ENCODE measurements at regions not wholly inside any gene's neighbourhood (a gene's known extent, or its start where the extent isn't known, plus 50 kb on each side); places are given as distances from the start of the nearest gene placed in this dataset.

GRCh38 chr11:119906376-119906775 lies 177.4 kb upstream of the NECTIN1 start:
- DNase-seq (ENCODE audit: low read depth), result no peak

- no peak for DNase-seq (ENCODE audit: low read depth)
These were observed 176.2 kb upstream of the NECTIN1 start for GRCh38 chr11:119905162-119905561.

- DNase-seq (ENCODE audit: low read depth), result no peak
These were observed 175.6 kb upstream of the NECTIN1 start for GRCh38 chr11:119904531-119905035.

- no peak for DNase-seq (ENCODE audit: low read depth)
These were observed 174.8 kb upstream of the NECTIN1 start for GRCh38 chr11:119903821-119904220.

- no peak for DNase-seq (ENCODE audit: low read depth)
These were observed 174.4 kb upstream of the NECTIN1 start for GRCh38 chr11:119903389-119903788.

- DNase-seq (ENCODE audit: low read depth), result no peak
These were observed 173.7 kb upstream of the NECTIN1 start for GRCh38 chr11:119902656-119903231.

- no peak for DNase-seq (ENCODE audit: low read depth)
These were observed 172.9 kb upstream of the NECTIN1 start for GRCh38 chr11:119901657-119902577.

GRCh38 chr11:119899997-119900396 lies 171.0 kb upstream of the NECTIN1 start:
- DNase-seq (ENCODE audit: low read depth), result no peak

GRCh38 chr11:119897576-119897975 lies 168.6 kb upstream of the NECTIN1 start:
- no peak for DNase-seq (ENCODE audit: low read depth)

GRCh38 chr11:119897046-119897440 lies 168.0 kb upstream of the NECTIN1 start:
- no peak for DNase-seq (ENCODE audit: low read depth)

GRCh38 chr11:119896387-119897045 lies 167.5 kb upstream of the NECTIN1 start:
- DNase-seq (ENCODE audit: low read depth), result no peak

- no peak for DNase-seq (ENCODE audit: low read depth)
These were observed 167.0 kb upstream of the NECTIN1 start for GRCh38 chr11:119895981-119896380.

- DNase-seq (ENCODE audit: low read depth), result no peak
These were observed 165.9 kb upstream of the NECTIN1 start for GRCh38 chr11:119894916-119895315.

GRCh38 chr11:119892311-119892808 lies 163.4 kb upstream of the NECTIN1 start:
- DNase-seq (ENCODE audit: low read depth), result no peak

GRCh38 chr11:119891055-119891768 lies 162.2 kb upstream of the NECTIN1 start:
- DNase-seq (ENCODE audit: low read depth), result no peak

- DNase-seq (ENCODE audit: low read depth), result no peak
These were observed 161.5 kb upstream of the NECTIN1 start for GRCh38 chr11:119890466-119890865.

- DNase-seq (ENCODE audit: low read depth), result no peak
These were observed 160.8 kb upstream of the NECTIN1 start for GRCh38 chr11:119889728-119890280.

GRCh38 chr11:119889111-119889510 lies 160.1 kb upstream of the NECTIN1 start:
- DNase-seq (ENCODE audit: low read depth), result no peak

GRCh38 chr11:119888119-119888518 lies 159.1 kb upstream of the NECTIN1 start:
- no peak for DNase-seq (ENCODE audit: low read depth)

GRCh38 chr11:119886667-119887230 lies 157.7 kb upstream of the NECTIN1 start:
- no peak for DNase-seq (ENCODE audit: low read depth)

GRCh38 chr11:119885861-119886567 lies 157.0 kb upstream of the NECTIN1 start:
- no peak for DNase-seq (ENCODE audit: low read depth)
